ENCODE measurements at regions not wholly inside any gene's neighbourhood (a gene's known extent, or its start where the extent isn't known, plus 50 kb on each side); places are given as distances from the start of the nearest gene placed in this dataset.

DNA sequence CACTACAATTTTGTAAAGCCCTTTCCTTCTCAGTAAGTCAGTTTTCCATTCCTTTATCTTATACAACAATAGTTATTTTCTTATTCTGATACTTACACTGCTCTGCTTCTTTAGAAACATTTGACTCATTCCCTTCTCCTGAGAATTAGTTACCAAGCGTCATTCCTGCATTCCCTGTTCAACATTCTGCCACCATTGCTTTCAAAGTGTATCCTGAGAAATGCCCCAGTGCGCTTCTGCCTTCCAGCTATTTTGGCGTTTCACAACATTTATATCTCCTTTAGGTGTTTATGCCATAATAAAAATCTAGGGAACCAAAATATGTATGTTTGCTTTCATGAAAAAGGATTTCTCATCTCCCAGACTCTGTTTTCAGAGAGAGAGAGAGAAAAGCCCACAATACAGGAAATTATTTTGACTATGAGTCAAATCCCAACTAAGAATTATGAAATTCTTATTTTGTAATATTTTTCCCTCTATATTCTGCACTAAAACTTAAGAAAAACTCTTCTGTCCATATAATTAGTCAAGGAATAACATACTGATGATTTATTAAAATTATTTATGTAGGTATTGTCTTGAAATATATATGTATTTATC, 118.2 kb upstream of the RAP2B start:
- TF ChIP-seq, protein P1, sequence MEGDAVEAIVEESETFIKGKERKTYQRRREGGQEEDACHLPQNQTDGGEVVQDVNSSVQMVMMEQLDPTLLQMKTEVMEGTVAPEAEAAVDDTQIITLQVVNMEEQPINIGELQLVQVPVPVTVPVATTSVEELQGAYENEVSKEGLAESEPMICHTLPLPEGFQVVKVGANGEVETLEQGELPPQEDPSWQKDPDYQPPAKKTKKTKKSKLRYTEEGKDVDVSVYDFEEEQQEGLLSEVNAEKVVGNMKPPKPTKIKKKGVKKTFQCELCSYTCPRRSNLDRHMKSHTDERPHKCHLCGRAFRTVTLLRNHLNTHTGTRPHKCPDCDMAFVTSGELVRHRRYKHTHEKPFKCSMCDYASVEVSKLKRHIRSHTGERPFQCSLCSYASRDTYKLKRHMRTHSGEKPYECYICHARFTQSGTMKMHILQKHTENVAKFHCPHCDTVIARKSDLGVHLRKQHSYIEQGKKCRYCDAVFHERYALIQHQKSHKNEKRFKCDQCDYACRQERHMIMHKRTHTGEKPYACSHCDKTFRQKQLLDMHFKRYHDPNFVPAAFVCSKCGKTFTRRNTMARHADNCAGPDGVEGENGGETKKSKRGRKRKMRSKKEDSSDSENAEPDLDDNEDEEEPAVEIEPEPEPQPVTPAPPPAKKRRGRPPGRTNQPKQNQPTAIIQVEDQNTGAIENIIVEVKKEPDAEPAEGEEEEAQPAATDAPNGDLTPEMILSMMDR (IDR thresholded peaks at IDR 0.05; ENCODE audit: insufficient read depth, low read length), result no peak
- no peak for TF ChIP-seq GABPA (IDR thresholded peaks at IDR 0.05; ENCODE audit: low read depth)
